ENCODE measurements at regions not wholly inside any gene's neighbourhood (a gene's known extent, or its start where the extent isn't known, plus 50 kb on each side); places are given as distances from the start of the nearest gene placed in this dataset.

GRCh38 chr14:87076146-87076545 lies 916.8 kb downstream of the GALC start:
- POLR2A ChIA-PET: no interaction called here
- DNase-seq (no peak), ATAC-seq (no peak)
- Mint-ChIP-seq H3K4me1 (no peaks in the 10 kb centered on the region), H3K27ac (no peak overlapping the region), H3K36me3 (ENCODE audit: low read depth) (no peaks in the 10 kb centered on the region), H3K9me3 (ENCODE audit: low read depth) (peaks cover 5% of the 10 kb centered on the region), H3K4me3 (no peak overlapping the region), H3K27me3 (no peaks in the 10 kb centered on the region)
- CTCF ChIA-PET: interaction anchor here (1.0 kb wide), 1 partner anchor 11 kb away, joined by 4 read pairs; no protein-coding TSS in a partner anchor
- intact Hi-C loops (cut with DNase I, micrococcal nuclease): no loop called here

- Mint-ChIP-seq H3K9me3 (ENCODE audit: low read depth) (peaks cover 5% of the 10 kb centered on the region), H3K27me3 (no peaks in the 10 kb centered on the region), H3K36me3 (ENCODE audit: low read depth) (no peaks in the 10 kb centered on the region), H3K4me1 (no peaks in the 10 kb centered on the region), H3K4me3 (no peak overlapping the region), H3K27ac (no peak overlapping the region)
- DNase-seq: no peak
- intact Hi-C loops (cut with DNase I, micrococcal nuclease): no loop called here
- POLR2A ChIA-PET: no interaction called here
- CTCF ChIA-PET: no interaction called here
- ATAC-seq: no peak
Measured at GRCh38 chr14:87073880-87074570, 919.0 kb downstream of the GALC start.

- POLR2A ChIA-PET: no interaction called here
- H3K27me3 Mint-ChIP-seq: no peaks in the 10 kb centered on the region
- H3K27ac Mint-ChIP-seq: no peak overlapping the region
- no peak for DNase-seq
- CTCF ChIA-PET: interaction anchor here (0.9 kb wide), 1 partner anchor 47 kb away, joined by 3 read pairs; no protein-coding TSS in a partner anchor
- H3K9me3 Mint-ChIP-seq (ENCODE audit: low read depth): peaks cover 4% of the 10 kb centered on the region
- H3K4me3 Mint-ChIP-seq: no peak overlapping the region
- no peak for ATAC-seq
- intact Hi-C loops (cut with DNase I, micrococcal nuclease): no loop called here
- no peaks in the 10 kb centered on the region for H3K4me1 Mint-ChIP-seq
- no peaks in the 10 kb centered on the region for H3K36me3 Mint-ChIP-seq (ENCODE audit: low read depth)
Measured at GRCh38 chr14:87067591-87067990, 925.4 kb downstream of the GALC start.

GRCh38 chr14:87067061-87067460 lies 925.9 kb downstream of the GALC start:
- POLR2A ChIA-PET: no interaction called here
- H3K9me3 Mint-ChIP-seq (ENCODE audit: low read depth): peaks cover 2% of the 10 kb centered on the region
- H3K36me3 Mint-ChIP-seq (ENCODE audit: low read depth): no peaks in the 10 kb centered on the region
- intact Hi-C loops (cut with DNase I, micrococcal nuclease): no loop called here
- CTCF ChIA-PET: interaction anchor here (0.9 kb wide), 1 partner anchor 48 kb away, joined by 3 read pairs; no protein-coding TSS in a partner anchor
- H3K4me1 Mint-ChIP-seq: no peaks in the 10 kb centered on the region
- no peak for DNase-seq
- H3K4me3 Mint-ChIP-seq: no peak overlapping the region
- H3K27me3 Mint-ChIP-seq: no peaks in the 10 kb centered on the region
- no peak for ATAC-seq
- H3K27ac Mint-ChIP-seq: no peak overlapping the region

GRCh38 chr14:87066221-87066817 lies 926.7 kb downstream of the GALC start:
- intact Hi-C loops (cut with DNase I, micrococcal nuclease): no loop called here
- no peak overlapping the region for H3K4me3 Mint-ChIP-seq
- ATAC-seq (no peak), DNase-seq (no peak)
- H3K9me3 Mint-ChIP-seq (ENCODE audit: low read depth): peaks cover 2% of the 10 kb centered on the region
- no peak overlapping the region for H3K27ac Mint-ChIP-seq
- no peaks in the 10 kb centered on the region for H3K27me3 Mint-ChIP-seq
- H3K4me1 Mint-ChIP-seq: no peaks in the 10 kb centered on the region
- H3K36me3 Mint-ChIP-seq (ENCODE audit: low read depth): no peaks in the 10 kb centered on the region
- POLR2A ChIA-PET: no interaction called here
- CTCF ChIA-PET: no interaction called here

- no peak for DNase-seq
- H3K9me3 Mint-ChIP-seq (ENCODE audit: low read depth): peaks cover 2% of the 10 kb centered on the region
- no peaks in the 10 kb centered on the region for H3K4me1 Mint-ChIP-seq
- no peaks in the 10 kb centered on the region for H3K27me3 Mint-ChIP-seq
- intact Hi-C loops (cut with DNase I, micrococcal nuclease): no loop called here
- no peak overlapping the region for H3K27ac Mint-ChIP-seq
- ChIA-PET POLR2A (no interaction called here), CTCF (interaction anchor here (1.0 kb wide), 1 partner anchor 10 kb away, joined by 4 read pairs; no protein-coding TSS in a partner anchor)
- no peak for ATAC-seq
- no peaks in the 10 kb centered on the region for H3K36me3 Mint-ChIP-seq (ENCODE audit: low read depth)
- H3K4me3 Mint-ChIP-seq: no peak overlapping the region
Measured at GRCh38 chr14:87065366-87065765, 927.6 kb downstream of the GALC start.

- ATAC-seq (no peak), DNase-seq (no peak)
- ChIA-PET POLR2A (no interaction called here), CTCF (no interaction called here)
- H3K4me3 Mint-ChIP-seq: no peak overlapping the region
- H3K27ac Mint-ChIP-seq: no peak overlapping the region
- no peaks in the 10 kb centered on the region for H3K4me1 Mint-ChIP-seq
- no peaks in the 10 kb centered on the region for H3K36me3 Mint-ChIP-seq (ENCODE audit: low read depth)
- intact Hi-C loops (cut with DNase I, micrococcal nuclease): no loop called here
- H3K9me3 Mint-ChIP-seq (ENCODE audit: low read depth): peaks cover 2% of the 10 kb centered on the region
- no peaks in the 10 kb centered on the region for H3K27me3 Mint-ChIP-seq
Measured at GRCh38 chr14:87063181-87063580, 929.8 kb downstream of the GALC start.

GRCh38 chr14:87060405-87060804 lies 932.6 kb downstream of the GALC start:
- no peak for ATAC-seq
- ChIA-PET POLR2A (no interaction called here), CTCF (no interaction called here)
- Mint-ChIP-seq H3K27ac (no peak overlapping the region), H3K4me1 (no peaks in the 10 kb centered on the region), H3K4me3 (no peak overlapping the region), H3K9me3 (ENCODE audit: low read depth) (no peaks in the 10 kb centered on the region), H3K36me3 (ENCODE audit: low read depth) (no peaks in the 10 kb centered on the region), H3K27me3 (no peaks in the 10 kb centered on the region)
- no peak for DNase-seq
- intact Hi-C loops (cut with DNase I, micrococcal nuclease): no loop called here

GRCh38 chr14:87059060-87059839 lies 933.7 kb downstream of the GALC start:
- DNase-seq (no peak), ATAC-seq (no peak)
- CTCF ChIA-PET: no interaction called here
- intact Hi-C loops (cut with DNase I, micrococcal nuclease): no loop called here
- POLR2A ChIA-PET: no interaction called here
- H3K9me3 Mint-ChIP-seq (ENCODE audit: low read depth): no peaks in the 10 kb centered on the region
- no peak overlapping the region for H3K4me3 Mint-ChIP-seq
- no peak overlapping the region for H3K27ac Mint-ChIP-seq
- H3K36me3 Mint-ChIP-seq (ENCODE audit: low read depth): no peaks in the 10 kb centered on the region
- H3K27me3 Mint-ChIP-seq: no peaks in the 10 kb centered on the region
- no peaks in the 10 kb centered on the region for H3K4me1 Mint-ChIP-seq

GRCh38 chr14:87055007-87055406 lies 938.0 kb downstream of the GALC start:
- DNase-seq: no peak
- CTCF ChIA-PET: no interaction called here
- H3K27ac Mint-ChIP-seq: no peak overlapping the region
- H3K9me3 Mint-ChIP-seq (ENCODE audit: low read depth): no peaks in the 10 kb centered on the region
- ATAC-seq: no peak
- no peaks in the 10 kb centered on the region for H3K27me3 Mint-ChIP-seq
- H3K4me1 Mint-ChIP-seq: no peaks in the 10 kb centered on the region
- POLR2A ChIA-PET: no interaction called here
- H3K36me3 Mint-ChIP-seq (ENCODE audit: low read depth): no peaks in the 10 kb centered on the region
- no peak overlapping the region for H3K4me3 Mint-ChIP-seq
- intact Hi-C loops (cut with DNase I, micrococcal nuclease): no loop called here

- Mint-ChIP-seq H3K27me3 (no peaks in the 10 kb centered on the region), H3K9me3 (ENCODE audit: low read depth) (no peaks in the 10 kb centered on the region), H3K4me3 (no peak overlapping the region), H3K4me1 (no peaks in the 10 kb centered on the region), H3K27ac (no peak overlapping the region), H3K36me3 (ENCODE audit: low read depth) (no peaks in the 10 kb centered on the region)
- ATAC-seq: no peak
- ChIA-PET CTCF (no interaction called here), POLR2A (no interaction called here)
- DNase-seq: no peak
- intact Hi-C loops (cut with DNase I, micrococcal nuclease): no loop called here
Measured at GRCh38 chr14:87052646-87053225, 940.2 kb downstream of the GALC start.

GRCh38 chr14:87050421-87050820 lies 942.6 kb downstream of the GALC start:
- no peaks in the 10 kb centered on the region for H3K4me1 Mint-ChIP-seq
- no peaks in the 10 kb centered on the region for H3K9me3 Mint-ChIP-seq (ENCODE audit: low read depth)
- ATAC-seq (no peak), DNase-seq (no peak)
- CTCF ChIA-PET: interaction anchor here (1.2 kb wide), 1 partner anchor 9 kb away, joined by 4 read pairs; no protein-coding TSS in a partner anchor
- no peak overlapping the region for H3K27ac Mint-ChIP-seq
- POLR2A ChIA-PET: no interaction called here
- H3K4me3 Mint-ChIP-seq: no peak overlapping the region
- H3K27me3 Mint-ChIP-seq: no peaks in the 10 kb centered on the region
- H3K36me3 Mint-ChIP-seq (ENCODE audit: low read depth): no peaks in the 10 kb centered on the region
- intact Hi-C loops (cut with DNase I, micrococcal nuclease): no loop called here
